ENCODE measurements at regions not wholly inside any gene's neighbourhood (a gene's known extent, or its start where the extent isn't known, plus 50 kb on each side); places are given as distances from the start of the nearest gene placed in this dataset.

GRCh38 chr21:18769599-18769998 lies 366.0 kb upstream of the TMPRSS15 start:
- Histone ChIP-seq H3K4ac (ENCODE audit: low read length) (no peak overlapping the region), H3K9ac (ENCODE audit: low read depth, low read length, poor library complexity) (no peak overlapping the region), H3K23ac (ENCODE audit: low read depth, low read length, poor library complexity) (no peak overlapping the region), H3K27me3 (ENCODE audit: control insufficient read depth in 3 of 3, insufficient read depth in 3 of 3, low read depth in 1 of 3, low read length in 3 of 3) (no peaks in the 10 kb centered on the region), H3K36me3 (replicated peaks in 1 of 2; ENCODE audit: control insufficient read depth in 2 of 2, insufficient read depth in 2 of 2, low read length in 2 of 2) (no peaks in the 10 kb centered on the region), H2AFZ (ENCODE audit: low read length) (no peak overlapping the region), H3K79me1 (ENCODE audit: low read depth, low read length) (no peaks in the 10 kb centered on the region), H2BK120ac (ENCODE audit: low read depth, low read length) (no peak overlapping the region), H2BK15ac (ENCODE audit: low read length) (no peak overlapping the region), H3K4me3 (ENCODE audit: low read length in 2 of 2) (no peak overlapping the region), H2BK5ac (ENCODE audit: low read length) (no peak overlapping the region), H3K9me3 (replicated peaks in 1 of 2; ENCODE audit: control insufficient read depth in 2 of 2, insufficient read depth in 1 of 2, low read depth in 1 of 2, low read length in 2 of 2) (no peaks in the 10 kb centered on the region), H3K14ac (ENCODE audit: low read length) (no peak overlapping the region), H3K18ac (ENCODE audit: low read length) (no peak overlapping the region), H3K4me2 (ENCODE audit: insufficient read depth, low read length, poor library complexity, severe bottlenecking) (no peak overlapping the region), H2AK5ac (ENCODE audit: low read depth, low read length) (no peak overlapping the region), H4K91ac (ENCODE audit: low read depth, low read length, poor library complexity) (no peak overlapping the region), H3K4me1 (ENCODE audit: control insufficient read depth in 2 of 2, insufficient read depth in 1 of 2, low read depth in 1 of 2, low read length in 2 of 2) (no peaks in the 10 kb centered on the region), H3K27ac (replicated peaks; ENCODE audit: low read length) (no peak overlapping the region), H2BK12ac (ENCODE audit: low read length) (no peak overlapping the region), H4K8ac (ENCODE audit: low read depth, low read length) (no peak overlapping the region)
- WGBS, 2 donors (ENCODE audit: extremely low coverage in 2 of 2, insufficient read length in 2 of 2, insufficient replicate concordance in 1 of 2) = no CpG with 5 or more reads among the region's 2 CpGs
- no peak for DNase-seq (ENCODE audit: low spot score)

GRCh38 chr21:18771845-18772380 lies 368.3 kb upstream of the TMPRSS15 start:
- no peak overlapping the region for H3K9ac ChIP-seq (ENCODE audit: low read depth, low read length, poor library complexity)
- H3K4ac ChIP-seq (ENCODE audit: low read length) = no peak overlapping the region
- no peaks in the 10 kb centered on the region for H3K9me3 ChIP-seq (replicated peaks in 1 of 2; ENCODE audit: control insufficient read depth in 2 of 2, insufficient read depth in 1 of 2, low read depth in 1 of 2, low read length in 2 of 2)
- no peaks in the 10 kb centered on the region for H3K36me3 ChIP-seq (replicated peaks in 1 of 2; ENCODE audit: control insufficient read depth in 2 of 2, insufficient read depth in 2 of 2, low read length in 2 of 2)
- no peak overlapping the region for H3K23ac ChIP-seq (ENCODE audit: low read depth, low read length, poor library complexity)
- no peak overlapping the region for H2AFZ ChIP-seq (ENCODE audit: low read length)
- H2BK15ac ChIP-seq (ENCODE audit: low read length) = no peak overlapping the region
- H3K27ac ChIP-seq (replicated peaks; ENCODE audit: low read length) = no peak overlapping the region
- no peaks in the 10 kb centered on the region for H3K4me1 ChIP-seq (ENCODE audit: control insufficient read depth in 2 of 2, insufficient read depth in 1 of 2, low read depth in 1 of 2, low read length in 2 of 2)
- H3K79me1 ChIP-seq (ENCODE audit: low read depth, low read length) = no peaks in the 10 kb centered on the region
- H2BK12ac ChIP-seq (ENCODE audit: low read length) = no peak overlapping the region
- H3K14ac ChIP-seq (ENCODE audit: low read length) = no peak overlapping the region
- no peak overlapping the region for H2AK5ac ChIP-seq (ENCODE audit: low read depth, low read length)
- H3K4me3 ChIP-seq (ENCODE audit: low read length in 2 of 2) = no peak overlapping the region
- WGBS, 2 donors (ENCODE audit: extremely low coverage in 2 of 2, insufficient read length in 2 of 2, insufficient replicate concordance in 1 of 2) = no CpG with 5 or more reads among the region's 4 CpGs
- H4K8ac ChIP-seq (ENCODE audit: low read depth, low read length) = no peak overlapping the region
- H2BK5ac ChIP-seq (ENCODE audit: low read length) = no peak overlapping the region
- no peak overlapping the region for H2BK120ac ChIP-seq (ENCODE audit: low read depth, low read length)
- no peak overlapping the region for H3K4me2 ChIP-seq (ENCODE audit: insufficient read depth, low read length, poor library complexity, severe bottlenecking)
- H3K18ac ChIP-seq (ENCODE audit: low read length) = no peak overlapping the region
- no peaks in the 10 kb centered on the region for H3K27me3 ChIP-seq (ENCODE audit: control insufficient read depth in 3 of 3, insufficient read depth in 3 of 3, low read depth in 1 of 3, low read length in 3 of 3)
- DNase-seq (ENCODE audit: low spot score) = no peak
- no peak overlapping the region for H4K91ac ChIP-seq (ENCODE audit: low read depth, low read length, poor library complexity)

GRCh38 chr21:18772404-18772803 lies 368.8 kb upstream of the TMPRSS15 start:
- DNase-seq (ENCODE audit: low spot score) = no peak
- Histone ChIP-seq H3K27me3 (ENCODE audit: control insufficient read depth in 3 of 3, insufficient read depth in 3 of 3, low read depth in 1 of 3, low read length in 3 of 3) (no peaks in the 10 kb centered on the region), H2BK12ac (ENCODE audit: low read length) (no peak overlapping the region), H2BK120ac (ENCODE audit: low read depth, low read length) (no peak overlapping the region), H2AK5ac (ENCODE audit: low read depth, low read length) (no peak overlapping the region), H3K79me1 (ENCODE audit: low read depth, low read length) (no peaks in the 10 kb centered on the region), H3K18ac (ENCODE audit: low read length) (no peak overlapping the region), H3K9me3 (replicated peaks in 1 of 2; ENCODE audit: control insufficient read depth in 2 of 2, insufficient read depth in 1 of 2, low read depth in 1 of 2, low read length in 2 of 2) (no peaks in the 10 kb centered on the region), H3K27ac (replicated peaks; ENCODE audit: low read length) (no peak overlapping the region), H3K4me1 (ENCODE audit: control insufficient read depth in 2 of 2, insufficient read depth in 1 of 2, low read depth in 1 of 2, low read length in 2 of 2) (no peaks in the 10 kb centered on the region), H3K14ac (ENCODE audit: low read length) (no peak overlapping the region), H3K23ac (ENCODE audit: low read depth, low read length, poor library complexity) (no peak overlapping the region), H2BK5ac (ENCODE audit: low read length) (no peak overlapping the region), H3K4me2 (ENCODE audit: insufficient read depth, low read length, poor library complexity, severe bottlenecking) (no peak overlapping the region), H4K91ac (ENCODE audit: low read depth, low read length, poor library complexity) (no peak overlapping the region), H2BK15ac (ENCODE audit: low read length) (no peak overlapping the region), H4K8ac (ENCODE audit: low read depth, low read length) (no peak overlapping the region), H2AFZ (ENCODE audit: low read length) (no peak overlapping the region), H3K4ac (ENCODE audit: low read length) (no peak overlapping the region), H3K4me3 (ENCODE audit: low read length in 2 of 2) (no peak overlapping the region), H3K9ac (ENCODE audit: low read depth, low read length, poor library complexity) (no peak overlapping the region), H3K36me3 (replicated peaks in 1 of 2; ENCODE audit: control insufficient read depth in 2 of 2, insufficient read depth in 2 of 2, low read length in 2 of 2) (no peaks in the 10 kb centered on the region)
- no CpG with 5 or more reads among the region's 2 CpGs for WGBS, 2 donors (ENCODE audit: extremely low coverage in 2 of 2, insufficient read length in 2 of 2, insufficient replicate concordance in 1 of 2)

GRCh38 chr21:18772897-18773296 lies 369.3 kb upstream of the TMPRSS15 start:
- Histone ChIP-seq H3K4me3 (ENCODE audit: low read length in 2 of 2) (no peak overlapping the region), H3K27me3 (ENCODE audit: control insufficient read depth in 3 of 3, insufficient read depth in 3 of 3, low read depth in 1 of 3, low read length in 3 of 3) (no peaks in the 10 kb centered on the region), H3K9ac (ENCODE audit: low read depth, low read length, poor library complexity) (no peak overlapping the region), H3K27ac (replicated peaks; ENCODE audit: low read length) (no peak overlapping the region), H3K4me1 (ENCODE audit: control insufficient read depth in 2 of 2, insufficient read depth in 1 of 2, low read depth in 1 of 2, low read length in 2 of 2) (no peaks in the 10 kb centered on the region), H2BK5ac (ENCODE audit: low read length) (no peak overlapping the region), H3K79me1 (ENCODE audit: low read depth, low read length) (no peaks in the 10 kb centered on the region), H3K4ac (ENCODE audit: low read length) (no peak overlapping the region), H3K36me3 (replicated peaks in 1 of 2; ENCODE audit: control insufficient read depth in 2 of 2, insufficient read depth in 2 of 2, low read length in 2 of 2) (no peaks in the 10 kb centered on the region), H3K18ac (ENCODE audit: low read length) (no peak overlapping the region), H3K9me3 (replicated peaks in 1 of 2; ENCODE audit: control insufficient read depth in 2 of 2, insufficient read depth in 1 of 2, low read depth in 1 of 2, low read length in 2 of 2) (no peaks in the 10 kb centered on the region), H3K14ac (ENCODE audit: low read length) (no peak overlapping the region), H4K91ac (ENCODE audit: low read depth, low read length, poor library complexity) (no peak overlapping the region), H2BK12ac (ENCODE audit: low read length) (no peak overlapping the region), H2BK120ac (ENCODE audit: low read depth, low read length) (no peak overlapping the region), H3K4me2 (ENCODE audit: insufficient read depth, low read length, poor library complexity, severe bottlenecking) (no peak overlapping the region), H2AFZ (ENCODE audit: low read length) (no peak overlapping the region), H2AK5ac (ENCODE audit: low read depth, low read length) (no peak overlapping the region), H2BK15ac (ENCODE audit: low read length) (no peak overlapping the region), H4K8ac (ENCODE audit: low read depth, low read length) (no peak overlapping the region), H3K23ac (ENCODE audit: low read depth, low read length, poor library complexity) (no peak overlapping the region)
- no peak for DNase-seq (ENCODE audit: low spot score)
- WGBS, 2 donors (ENCODE audit: extremely low coverage in 2 of 2, insufficient read length in 2 of 2, insufficient replicate concordance in 1 of 2) = no CpG with 5 or more reads among the region's 2 CpGs

All from neuronal stem cell (in vitro differentiated cells).